Omental fat pad (tissue), 3 donors: ENCODE measurements at regions not wholly inside any gene's neighbourhood (a gene's known extent, or its start where the extent isn't known, plus 50 kb on each side); places are given as distances from the start of the nearest gene placed in this dataset.

Experiments
- ATAC-seq: fragments of 150-250 bp; one replicate; pipeline ENCODE4 v1.9.1; 2016; ENCODE audit warnings: mild to moderate bottlenecking, moderate library complexity; ENCODE audit not compliant: low FRiP score
- DNase-seq: peaks from one replicate; pipeline ENCODE4 v3.0.0-alpha.2; 2019; ENCODE audit warnings: low spot score
- CTCF ChIP-seq, 3 donors: fragments of 450-650 bp; IDR thresholded peaks; one replicate each; pipeline ENCODE4 v1.5.1; 2016 to 2017; ENCODE audit warnings: antibody characterized with exemption in 3 of 3, mild to moderate bottlenecking in 3 of 3, moderate library complexity in 2 of 3

GRCh38 chr18:53984021-53984420 lies 240.4 kb downstream of the MBD2 start:
- no peak for TF ChIP-seq CTCF (IDR thresholded peaks at IDR 0.05)
- DNase-seq: no peak
- no peak for ATAC-seq

GRCh38 chr18:53971331-53971730 lies 253.1 kb downstream of the MBD2 start:
- ATAC-seq (no peak), DNase-seq (no peak)
- no peak for TF ChIP-seq CTCF (IDR thresholded peaks at IDR 0.05)

DNA sequence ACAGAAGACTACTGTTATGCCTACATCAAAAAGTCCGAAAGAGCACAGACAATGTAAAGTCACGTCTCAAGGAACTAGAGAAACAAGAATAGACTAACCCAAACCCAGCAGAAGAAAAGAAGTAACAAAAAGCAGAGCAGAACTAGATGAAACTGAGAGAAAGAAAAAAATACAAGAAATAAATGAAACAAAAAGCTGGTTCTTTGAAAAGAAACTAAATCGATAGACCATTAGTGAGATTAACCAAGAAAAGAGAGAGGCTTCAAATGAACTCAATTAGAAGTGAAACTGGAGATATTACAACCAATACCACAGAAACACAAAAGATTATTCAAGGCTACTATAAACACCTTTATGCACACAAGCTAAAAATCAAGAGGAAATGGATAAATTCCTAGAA lies 271.8 kb downstream of the MBD2 start:
- TF ChIP-seq CTCF (IDR thresholded peaks at IDR 0.05): no peak
- ATAC-seq (no peak), DNase-seq (no peak)

DNA sequence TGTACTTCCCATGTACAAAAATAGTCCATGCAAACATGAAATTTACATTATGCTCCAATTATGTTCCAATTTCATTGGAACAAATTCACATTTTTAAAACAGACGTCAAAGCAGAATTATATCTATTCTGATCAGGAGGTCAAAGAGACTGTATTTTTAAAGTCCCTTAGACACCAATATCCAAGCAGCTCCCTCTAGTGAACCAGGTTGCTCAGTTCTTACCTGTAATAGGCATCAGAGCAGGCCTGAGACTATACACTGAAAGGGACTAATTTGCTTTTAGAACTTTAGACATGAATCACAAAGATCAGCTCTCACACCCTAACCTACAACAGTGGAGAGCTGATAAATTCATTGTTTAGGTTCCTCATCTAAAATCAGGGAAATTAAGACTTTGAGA lies 273.9 kb downstream of the MBD2 start:
- no peak for TF ChIP-seq CTCF (IDR thresholded peaks at IDR 0.05)
- ATAC-seq: no peak
- no peak for DNase-seq

DNA sequence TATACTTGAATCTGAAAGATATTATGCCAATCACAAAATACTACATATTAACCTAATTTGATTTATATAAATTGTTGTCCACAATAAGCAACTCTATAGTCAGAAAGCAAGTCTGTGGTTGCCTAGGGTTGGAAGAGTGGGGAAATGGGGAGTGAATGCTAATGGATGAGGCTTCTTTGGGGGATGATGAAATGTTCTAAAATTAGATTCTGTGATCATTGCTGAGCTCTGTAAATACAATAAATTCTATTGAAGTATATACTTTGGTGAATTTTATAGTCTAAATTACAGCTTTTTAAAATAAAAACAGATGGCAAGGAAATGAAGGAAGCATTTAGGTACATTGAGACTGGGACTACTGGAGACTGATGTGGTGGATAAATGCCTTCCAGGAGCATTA lies 275.5 kb downstream of the MBD2 start:
- ATAC-seq (no peak), DNase-seq (no peak)
- no peak for TF ChIP-seq CTCF (IDR thresholded peaks at IDR 0.05)

GRCh38 chr18:53947092-53947640 lies 277.3 kb downstream of the MBD2 start:
- TF ChIP-seq CTCF (IDR thresholded peaks at IDR 0.05): no peak
- ATAC-seq: no peak
- no peak for DNase-seq

GRCh38 chr18:53946594-53946993 lies 277.9 kb downstream of the MBD2 start:
- TF ChIP-seq CTCF (IDR thresholded peaks at IDR 0.05): no peak
- no peak for ATAC-seq
- DNase-seq: no peak
